Colonic mucosa (tissue), 4 donors: ENCODE measurements at regions not wholly inside any gene's neighbourhood (a gene's known extent, or its start where the extent isn't known, plus 50 kb on each side); places are given as distances from the start of the nearest gene placed in this dataset.

ENCODE experiments used
- DNase-seq: peaks from one replicate; pipeline ENCODE4 v3.0.0-alpha.2; 2020
- H3K27ac ChIP-seq: fragments of 200-600 bp; one replicate; pipeline ENCODE4 v1.8.0; 2021
- H3K27me3 ChIP-seq: fragments of 200-600 bp; one replicate; pipeline ENCODE4 v1.8.0; 2021
- H3K36me3 ChIP-seq: fragments of 200-600 bp; one replicate; pipeline ENCODE4 v1.8.0; 2021
- H3K4me1 ChIP-seq: fragments of 200-600 bp; one replicate; pipeline ENCODE4 v1.8.0; 2021; ENCODE audit warnings: mild to moderate bottlenecking
- H3K4me3 ChIP-seq: fragments of 200-600 bp; one replicate; pipeline ENCODE4 v1.8.0; 2021
- H3K9ac ChIP-seq, 2 donors: one replicate each; pipeline ENCODE4 v1.7.0; 2013; ENCODE audit warnings: control low read depth in 2 of 2, low read depth in 2 of 2, low read length in 2 of 2
- H3K9me3 ChIP-seq: fragments of 200-600 bp; one replicate; pipeline ENCODE4 v1.8.0; 2021
- CTCF ChIP-seq: fragments of 200-600 bp; IDR thresholded peaks from one replicate; pipeline ENCODE4 v1.8.0; 2022; ENCODE audit warnings: antibody characterized with exemption, mild to moderate bottlenecking
- intact Hi-C: fragments of 100-400 bp; cut with DNase I; formaldehyde crosslinking; loops from one replicate; pipeline ENCODE4 v1.14.1; 2022
- donor health status: healthy.
- donor health status: DM: no; HTN: no; CAD: no.
- donor health status: DM: no; HTN: no; CAD: no.

- Histone ChIP-seq H3K9ac (no peak overlapping the region), H3K4me1 (no peaks in the 10 kb centered on the region)
- DNase-seq, result no peak
Measured at GRCh38 chr18:72102412-72102811, 441.7 kb downstream of the CBLN2 start.

GRCh38 chr18:72100465-72101004 lies 443.6 kb downstream of the CBLN2 start:
- DNase-seq, result no peak
- no peaks in the 10 kb centered on the region for H3K9me3 ChIP-seq
- H3K36me3 ChIP-seq, result no peaks in the 10 kb centered on the region
- H3K27me3 ChIP-seq, result no peaks in the 10 kb centered on the region
- intact Hi-C loops, result no loop called here
- no peak for TF ChIP-seq CTCF
- no peak overlapping the region for H3K9ac ChIP-seq
- H3K4me1 ChIP-seq, result no peaks in the 10 kb centered on the region
- H3K27ac ChIP-seq, result no peak overlapping the region
- no peak overlapping the region for H3K4me3 ChIP-seq

More at GRCh38 chr18:72102412-72102811, 441.7 kb downstream of the CBLN2 start:
- Histone ChIP-seq H3K36me3 (no peaks in the 10 kb centered on the region), H3K9me3 (no peaks in the 10 kb centered on the region), H3K27me3 (no peaks in the 10 kb centered on the region), H3K4me3 (no peak overlapping the region), H3K27ac (no peak overlapping the region)
- TF ChIP-seq CTCF, result no peak
- intact Hi-C loops, result no loop called here

- intact Hi-C loops, result no loop called here
- Histone ChIP-seq H3K4me3 (no peak overlapping the region), H3K27ac (no peak overlapping the region), H3K4me1 (no peaks in the 10 kb centered on the region), H3K9ac (no peak overlapping the region), H3K9me3 (no peaks in the 10 kb centered on the region), H3K27me3 (no peaks in the 10 kb centered on the region), H3K36me3 (no peaks in the 10 kb centered on the region)
- TF ChIP-seq CTCF, result no peak
- DNase-seq, result no peak
Measured at GRCh38 chr18:72091369-72091768, 452.8 kb downstream of the CBLN2 start.

- intact Hi-C loops, result no loop called here
- no peak for TF ChIP-seq CTCF
- H3K27ac ChIP-seq, result no peak overlapping the region
Measured at GRCh38 chr18:72089432-72089831, 454.7 kb downstream of the CBLN2 start.

GRCh38 chr18:72086421-72086820 lies 457.7 kb downstream of the CBLN2 start:
- H3K4me3 ChIP-seq, result no peak overlapping the region
- no peak overlapping the region for H3K9ac ChIP-seq
- intact Hi-C loops, result no loop called here
- DNase-seq, result no peak
- no peak for TF ChIP-seq CTCF
- no peaks in the 10 kb centered on the region for H3K36me3 ChIP-seq
- H3K9me3 ChIP-seq, result no peaks in the 10 kb centered on the region
- no peaks in the 10 kb centered on the region for H3K4me1 ChIP-seq
- H3K27ac ChIP-seq, result no peak overlapping the region
- H3K27me3 ChIP-seq, result no peaks in the 10 kb centered on the region

More at GRCh38 chr18:72089432-72089831, 454.7 kb downstream of the CBLN2 start:
- no peak overlapping the region for H3K4me3 ChIP-seq
- H3K9ac ChIP-seq, result no peak overlapping the region
- no peaks in the 10 kb centered on the region for H3K9me3 ChIP-seq
- H3K27me3 ChIP-seq, result no peaks in the 10 kb centered on the region
- no peaks in the 10 kb centered on the region for H3K4me1 ChIP-seq
- no peak for DNase-seq
- no peaks in the 10 kb centered on the region for H3K36me3 ChIP-seq
